ENCODE measurements at regions not wholly inside any gene's neighbourhood (a gene's known extent, or its start where the extent isn't known, plus 50 kb on each side); places are given as distances from the start of the nearest gene placed in this dataset.

DNA sequence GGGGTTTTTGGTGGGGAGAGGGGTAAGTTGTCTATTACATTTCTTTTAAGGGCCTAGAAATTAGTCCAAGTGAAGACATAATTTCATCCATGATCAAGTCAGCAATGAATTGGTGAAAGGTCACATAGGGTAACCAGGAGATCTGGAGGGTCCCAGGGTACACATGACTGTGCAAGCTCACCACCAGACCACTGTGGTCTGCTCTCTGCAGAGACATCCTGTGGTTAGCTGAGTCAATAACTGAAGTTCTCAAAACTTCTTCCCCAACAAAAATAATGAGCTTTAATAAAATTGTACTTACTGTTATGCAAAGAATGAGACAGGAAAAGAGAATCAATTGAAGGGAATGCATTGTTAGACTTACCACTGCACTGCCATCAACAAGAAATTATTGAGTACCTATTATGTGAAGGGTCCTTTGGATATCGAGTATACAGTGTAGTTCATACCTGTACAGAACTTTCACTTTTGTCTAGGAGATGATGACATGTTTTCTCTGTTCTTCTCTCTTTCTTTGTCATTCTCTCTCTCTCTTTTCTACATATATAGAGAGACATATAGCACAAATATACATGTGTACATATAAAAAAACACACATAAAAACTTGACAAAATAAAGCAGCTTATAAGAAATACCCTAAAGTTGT lies 209.8 kb downstream of the GJA1 start:
- Histone ChIP-seq H3K27ac (ENCODE audit: low read depth in 2 of 2, low read length in 1 of 2) (no peak overlapping the region), H3K27me3 (ENCODE audit: control insufficient read depth in 1 of 2, insufficient read depth in 2 of 2, low read length in 2 of 2) (no peaks in the 10 kb centered on the region), H3K4me1 (ENCODE audit: control insufficient read depth in 2 of 2, insufficient read depth in 2 of 2, low read length in 1 of 2) (no peaks in the 10 kb centered on the region), H3K4me3 (ENCODE audit: low read depth in 1 of 2, low read length in 2 of 2) (no peak overlapping the region), H3K9me3 (ENCODE audit: control insufficient read depth in 2 of 2, insufficient read depth in 1 of 2, low read depth in 1 of 2, low read length in 1 of 2) (no peaks in the 10 kb centered on the region), H3K36me3 (ENCODE audit: control insufficient read depth in 2 of 2, insufficient read depth in 2 of 2, low read length in 1 of 2) (no peaks in the 10 kb centered on the region)
- 50 to 75% methylated on average over 1 of the region's 1 CpG for WGBS, 2 donors

DNA sequence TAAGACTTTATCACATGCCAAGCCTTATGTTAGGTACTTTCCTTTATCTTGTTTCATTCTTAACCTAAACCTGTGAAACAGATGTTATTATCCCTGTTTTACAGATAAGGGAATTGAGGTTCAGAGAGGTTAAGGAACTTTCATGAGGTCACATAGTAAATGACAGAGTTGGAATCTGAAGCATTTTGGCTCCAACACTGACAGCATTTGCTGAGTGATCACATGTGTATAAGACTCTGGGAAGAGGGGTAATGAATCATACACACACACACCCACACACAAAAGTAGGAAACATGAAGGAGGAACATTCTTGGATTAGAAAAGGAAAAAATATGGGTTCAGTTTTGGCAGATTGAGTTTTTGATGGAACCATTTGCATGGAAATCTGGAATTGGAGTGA lies 212.5 kb downstream of the GJA1 start:
- Histone ChIP-seq H3K27ac (ENCODE audit: low read depth in 2 of 2, low read length in 1 of 2) (no peak overlapping the region), H3K4me3 (ENCODE audit: low read depth in 1 of 2, low read length in 2 of 2) (no peak overlapping the region), H3K36me3 (ENCODE audit: control insufficient read depth in 2 of 2, insufficient read depth in 2 of 2, low read length in 1 of 2) (no peaks in the 10 kb centered on the region), H3K9me3 (ENCODE audit: control insufficient read depth in 2 of 2, insufficient read depth in 1 of 2, low read depth in 1 of 2, low read length in 1 of 2) (no peaks in the 10 kb centered on the region), H3K4me1 (ENCODE audit: control insufficient read depth in 2 of 2, insufficient read depth in 2 of 2, low read length in 1 of 2) (no peaks in the 10 kb centered on the region), H3K27me3 (ENCODE audit: control insufficient read depth in 1 of 2, insufficient read depth in 2 of 2, low read length in 2 of 2) (no peaks in the 10 kb centered on the region)

DNA sequence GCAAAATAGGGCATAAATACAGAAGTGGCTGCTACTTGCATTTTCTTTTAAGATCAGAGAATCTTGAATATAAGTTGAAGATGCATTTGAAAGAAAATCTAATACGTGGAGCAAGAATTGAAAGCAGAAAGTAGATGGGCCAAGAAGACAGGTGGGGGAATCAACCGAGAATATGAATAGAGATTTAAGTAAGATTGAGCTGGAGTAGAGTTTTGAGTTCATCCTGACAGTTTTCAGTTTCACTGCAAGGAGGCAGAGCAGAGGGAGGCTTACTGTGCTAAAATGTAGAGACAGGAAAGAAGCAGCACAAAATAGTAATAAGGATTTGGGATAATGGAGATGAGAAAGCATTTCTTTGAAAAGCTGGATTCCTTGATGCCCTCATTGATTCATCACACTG lies 214.5 kb downstream of the GJA1 start:
- Histone ChIP-seq H3K4me3 (ENCODE audit: low read depth in 1 of 2, low read length in 2 of 2) (no peak overlapping the region), H3K36me3 (ENCODE audit: control insufficient read depth in 2 of 2, insufficient read depth in 2 of 2, low read length in 1 of 2) (no peaks in the 10 kb centered on the region), H3K9me3 (ENCODE audit: control insufficient read depth in 2 of 2, insufficient read depth in 1 of 2, low read depth in 1 of 2, low read length in 1 of 2) (no peaks in the 10 kb centered on the region), H3K27me3 (ENCODE audit: control insufficient read depth in 1 of 2, insufficient read depth in 2 of 2, low read length in 2 of 2) (no peaks in the 10 kb centered on the region), H3K27ac (ENCODE audit: low read depth in 2 of 2, low read length in 1 of 2) (no peak overlapping the region), H3K4me1 (ENCODE audit: control insufficient read depth in 2 of 2, insufficient read depth in 2 of 2, low read length in 1 of 2) (no peaks in the 10 kb centered on the region)
- WGBS, 2 donors = 87 to 94% methylated on average over 2 of the region's 2 CpGs

DNA sequence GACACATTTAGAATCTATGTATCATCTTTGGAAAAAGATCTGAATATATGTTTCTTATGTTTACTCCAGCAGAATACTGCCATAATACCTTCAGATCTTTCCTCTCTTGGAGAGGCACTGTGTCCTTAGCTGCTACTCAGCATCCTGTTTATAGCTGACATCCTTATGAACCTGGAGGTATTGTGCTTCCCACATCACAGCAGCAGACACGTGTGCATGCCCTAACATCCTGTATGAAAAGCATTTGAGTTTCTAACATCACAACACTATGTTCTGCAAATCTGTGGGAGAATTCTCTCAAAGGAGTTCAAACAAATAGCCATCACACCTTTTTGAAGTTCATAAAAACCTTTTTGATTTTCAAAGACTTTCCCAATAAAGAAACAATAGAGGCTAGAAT lies 216.0 kb downstream of the GJA1 start:
- H3K36me3 ChIP-seq (ENCODE audit: control insufficient read depth in 2 of 2, insufficient read depth in 2 of 2, low read length in 1 of 2) = no peaks in the 10 kb centered on the region
- H3K4me1 ChIP-seq (ENCODE audit: control insufficient read depth in 2 of 2, insufficient read depth in 2 of 2, low read length in 1 of 2) = no peaks in the 10 kb centered on the region
- WGBS, 2 donors = 50% methylated on average over 1 of the region's 1 CpG
- H3K27me3 ChIP-seq (ENCODE audit: control insufficient read depth in 1 of 2, insufficient read depth in 2 of 2, low read length in 2 of 2) = no peaks in the 10 kb centered on the region
- no peaks in the 10 kb centered on the region for H3K9me3 ChIP-seq (ENCODE audit: control insufficient read depth in 2 of 2, insufficient read depth in 1 of 2, low read depth in 1 of 2, low read length in 1 of 2)
- no peak overlapping the region for H3K4me3 ChIP-seq (ENCODE audit: low read depth in 1 of 2, low read length in 2 of 2)
- H3K27ac ChIP-seq (ENCODE audit: low read depth in 2 of 2, low read length in 1 of 2) = no peak overlapping the region

DNA sequence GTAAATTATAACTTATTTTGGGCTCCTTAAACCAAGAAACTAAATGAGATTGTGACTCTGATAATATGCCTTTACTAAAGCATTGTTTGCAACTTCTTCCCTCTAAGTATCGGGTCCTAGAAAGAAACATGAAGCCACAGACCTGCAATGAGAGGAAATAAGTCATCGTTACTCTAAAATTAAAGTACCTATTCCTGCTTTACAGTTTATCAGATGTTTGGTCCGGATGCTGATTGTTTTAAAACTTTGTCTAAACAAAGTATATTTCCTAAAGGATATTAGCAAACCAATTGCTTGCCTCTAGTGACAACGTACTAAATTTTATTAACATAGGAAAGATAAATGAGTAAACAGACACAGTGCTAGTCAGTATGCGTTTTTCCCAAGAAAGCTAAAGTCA lies 216.8 kb downstream of the GJA1 start:
- Histone ChIP-seq H3K27me3 (ENCODE audit: control insufficient read depth in 1 of 2, insufficient read depth in 2 of 2, low read length in 2 of 2) (no peaks in the 10 kb centered on the region), H3K27ac (ENCODE audit: low read depth in 2 of 2, low read length in 1 of 2) (no peak overlapping the region), H3K36me3 (ENCODE audit: control insufficient read depth in 2 of 2, insufficient read depth in 2 of 2, low read length in 1 of 2) (no peaks in the 10 kb centered on the region), H3K4me1 (ENCODE audit: control insufficient read depth in 2 of 2, insufficient read depth in 2 of 2, low read length in 1 of 2) (no peaks in the 10 kb centered on the region), H3K4me3 (ENCODE audit: low read depth in 1 of 2, low read length in 2 of 2) (no peak overlapping the region), H3K9me3 (ENCODE audit: control insufficient read depth in 2 of 2, insufficient read depth in 1 of 2, low read depth in 1 of 2, low read length in 1 of 2) (no peaks in the 10 kb centered on the region)
- 47 to 60% methylated on average over 5 of the region's 5 CpGs for WGBS, 2 donors

DNA sequence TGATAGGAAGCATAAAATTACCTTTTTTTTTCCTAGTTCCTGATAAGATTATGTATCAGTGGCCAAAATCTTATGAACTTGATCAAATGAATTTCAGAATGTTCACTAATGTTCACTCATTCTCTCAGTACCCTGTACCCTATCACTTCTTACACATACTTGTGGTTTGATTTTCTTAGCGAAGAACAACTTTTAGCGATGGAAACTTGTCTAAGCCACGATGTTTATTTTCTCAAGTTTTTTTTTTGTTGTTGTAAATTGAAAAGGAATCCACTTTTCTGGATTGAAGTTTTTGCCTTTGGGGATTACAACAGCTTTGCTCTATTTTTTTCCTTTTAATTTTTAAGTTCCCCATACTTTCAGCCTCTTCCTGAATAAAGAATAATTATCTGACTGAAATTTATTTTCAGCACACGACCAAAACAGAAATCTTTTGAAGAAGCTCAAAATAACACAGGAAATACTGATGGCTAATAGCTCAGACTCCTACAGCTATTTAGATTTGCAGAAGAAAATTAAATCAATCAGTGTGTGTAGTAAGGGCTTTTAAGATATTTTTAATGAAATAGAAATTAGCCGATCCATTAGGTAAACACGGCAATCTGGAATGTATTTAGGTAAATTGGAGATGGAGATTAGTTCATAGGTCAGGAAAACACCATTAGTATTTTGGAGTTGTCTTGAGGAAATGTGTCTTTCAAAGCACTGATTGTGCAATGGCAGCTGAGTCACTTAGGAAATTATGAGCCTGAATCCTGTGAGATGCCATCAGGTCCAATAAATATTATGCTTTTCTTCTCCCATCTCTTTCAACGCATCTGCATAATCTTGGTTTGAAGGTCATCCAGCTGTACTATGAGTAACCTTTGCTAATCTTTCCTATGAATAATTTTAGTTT lies 217.5 kb downstream of the GJA1 start:
- no peaks in the 10 kb centered on the region for H3K27me3 ChIP-seq (ENCODE audit: control insufficient read depth in 1 of 2, insufficient read depth in 2 of 2, low read length in 2 of 2)
- no peaks in the 10 kb centered on the region for H3K4me1 ChIP-seq (ENCODE audit: control insufficient read depth in 2 of 2, insufficient read depth in 2 of 2, low read length in 1 of 2)
- H3K9me3 ChIP-seq (ENCODE audit: control insufficient read depth in 2 of 2, insufficient read depth in 1 of 2, low read depth in 1 of 2, low read length in 1 of 2) = no peaks in the 10 kb centered on the region
- H3K27ac ChIP-seq (ENCODE audit: low read depth in 2 of 2, low read length in 1 of 2) = no peak overlapping the region
- H3K4me3 ChIP-seq (ENCODE audit: low read depth in 1 of 2, low read length in 2 of 2) = no peak overlapping the region
- WGBS, 2 donors = 52 to 53% methylated on average over 7 of the region's 7 CpGs
- no peaks in the 10 kb centered on the region for H3K36me3 ChIP-seq (ENCODE audit: control insufficient read depth in 2 of 2, insufficient read depth in 2 of 2, low read length in 1 of 2)

DNA sequence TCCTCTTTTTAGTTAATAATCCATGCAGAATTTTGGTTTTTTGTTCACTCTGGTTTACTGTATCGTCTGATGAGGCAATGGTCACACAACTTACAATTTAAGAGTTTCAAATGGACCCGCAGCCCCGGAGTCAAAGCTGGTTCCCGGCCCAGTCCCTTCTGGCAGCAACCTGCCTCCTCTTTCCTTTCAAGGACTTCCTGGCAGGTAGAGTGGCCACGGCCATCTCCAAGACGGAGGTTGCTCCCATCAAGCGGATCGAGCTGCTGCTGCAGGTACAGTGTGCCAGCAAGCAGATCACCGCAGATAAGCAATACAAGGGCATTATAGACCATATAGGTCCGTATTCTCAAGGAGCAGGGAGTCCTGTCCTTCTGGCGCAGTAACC lies 218.2 kb downstream of the GJA1 start:
- Histone ChIP-seq H3K27ac (ENCODE audit: low read depth in 2 of 2, low read length in 1 of 2) (no peak overlapping the region), H3K4me1 (ENCODE audit: control insufficient read depth in 2 of 2, insufficient read depth in 2 of 2, low read length in 1 of 2) (no peaks in the 10 kb centered on the region), H3K36me3 (ENCODE audit: control insufficient read depth in 2 of 2, insufficient read depth in 2 of 2, low read length in 1 of 2) (no peaks in the 10 kb centered on the region), H3K9me3 (ENCODE audit: control insufficient read depth in 2 of 2, insufficient read depth in 1 of 2, low read depth in 1 of 2, low read length in 1 of 2) (no peaks in the 10 kb centered on the region), H3K27me3 (ENCODE audit: control insufficient read depth in 1 of 2, insufficient read depth in 2 of 2, low read length in 2 of 2) (no peaks in the 10 kb centered on the region), H3K4me3 (ENCODE audit: low read depth in 1 of 2, low read length in 2 of 2) (no peak overlapping the region)
- 87 to 92% methylated on average over 11 of the region's 11 CpGs for WGBS, 2 donors

DNA sequence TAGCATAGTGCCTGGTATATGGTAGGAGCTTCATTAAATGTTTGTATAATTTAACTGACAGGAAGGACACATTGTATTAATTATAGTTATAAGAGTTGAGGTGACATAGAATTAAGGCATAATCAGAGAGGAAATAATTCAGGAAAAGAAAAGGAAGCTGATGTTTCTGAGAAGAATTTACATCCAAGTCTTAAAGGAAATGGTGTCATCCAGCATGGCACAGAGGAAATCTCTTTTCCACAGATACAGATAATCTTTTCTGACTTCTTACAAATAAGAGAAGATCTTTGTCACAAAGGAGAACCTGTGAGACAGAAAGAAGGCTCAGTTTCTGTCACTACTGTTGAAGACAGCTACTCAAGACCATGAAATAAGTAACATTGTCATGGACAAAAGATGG lies 222.5 kb downstream of the GJA1 start:
- no peaks in the 10 kb centered on the region for H3K4me1 ChIP-seq (ENCODE audit: control insufficient read depth in 2 of 2, insufficient read depth in 2 of 2, low read length in 1 of 2)
- no peaks in the 10 kb centered on the region for H3K9me3 ChIP-seq (ENCODE audit: control insufficient read depth in 2 of 2, insufficient read depth in 1 of 2, low read depth in 1 of 2, low read length in 1 of 2)
- H3K4me3 ChIP-seq (ENCODE audit: low read depth in 1 of 2, low read length in 2 of 2) = no peak overlapping the region
- no peak overlapping the region for H3K27ac ChIP-seq (ENCODE audit: low read depth in 2 of 2, low read length in 1 of 2)
- no peaks in the 10 kb centered on the region for H3K36me3 ChIP-seq (ENCODE audit: control insufficient read depth in 2 of 2, insufficient read depth in 2 of 2, low read length in 1 of 2)
- H3K27me3 ChIP-seq (ENCODE audit: control insufficient read depth in 1 of 2, insufficient read depth in 2 of 2, low read length in 2 of 2) = no peaks in the 10 kb centered on the region

DNA sequence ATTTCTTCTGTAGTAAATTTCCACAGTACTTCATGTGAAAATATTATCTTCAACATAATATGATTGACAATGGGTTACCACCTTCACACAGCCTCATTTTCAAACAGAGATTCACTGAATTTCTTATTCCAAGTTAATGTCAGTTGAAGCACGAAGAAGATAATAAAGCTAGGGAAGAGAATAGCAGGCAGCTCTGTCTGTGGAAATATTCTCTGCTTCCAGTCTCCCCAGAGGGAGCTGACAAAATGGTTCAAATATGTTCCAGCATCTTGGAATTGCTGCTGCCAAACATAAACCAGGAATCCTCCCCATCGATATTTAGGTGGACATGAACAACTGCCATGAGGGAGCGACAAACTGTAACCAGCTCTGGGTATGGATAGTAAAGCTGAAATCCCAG lies 224.8 kb downstream of the GJA1 start:
- Histone ChIP-seq H3K4me3 (ENCODE audit: low read depth in 1 of 2, low read length in 2 of 2) (no peak overlapping the region), H3K4me1 (ENCODE audit: control insufficient read depth in 2 of 2, insufficient read depth in 2 of 2, low read length in 1 of 2) (no peaks in the 10 kb centered on the region), H3K9me3 (ENCODE audit: control insufficient read depth in 2 of 2, insufficient read depth in 1 of 2, low read depth in 1 of 2, low read length in 1 of 2) (no peaks in the 10 kb centered on the region), H3K36me3 (ENCODE audit: control insufficient read depth in 2 of 2, insufficient read depth in 2 of 2, low read length in 1 of 2) (no peaks in the 10 kb centered on the region), H3K27ac (ENCODE audit: low read depth in 2 of 2, low read length in 1 of 2) (no peak overlapping the region), H3K27me3 (ENCODE audit: control insufficient read depth in 1 of 2, insufficient read depth in 2 of 2, low read length in 2 of 2) (no peaks in the 10 kb centered on the region)
- 76 to 86% methylated on average over 3 of the region's 3 CpGs for WGBS, 2 donors

DNA sequence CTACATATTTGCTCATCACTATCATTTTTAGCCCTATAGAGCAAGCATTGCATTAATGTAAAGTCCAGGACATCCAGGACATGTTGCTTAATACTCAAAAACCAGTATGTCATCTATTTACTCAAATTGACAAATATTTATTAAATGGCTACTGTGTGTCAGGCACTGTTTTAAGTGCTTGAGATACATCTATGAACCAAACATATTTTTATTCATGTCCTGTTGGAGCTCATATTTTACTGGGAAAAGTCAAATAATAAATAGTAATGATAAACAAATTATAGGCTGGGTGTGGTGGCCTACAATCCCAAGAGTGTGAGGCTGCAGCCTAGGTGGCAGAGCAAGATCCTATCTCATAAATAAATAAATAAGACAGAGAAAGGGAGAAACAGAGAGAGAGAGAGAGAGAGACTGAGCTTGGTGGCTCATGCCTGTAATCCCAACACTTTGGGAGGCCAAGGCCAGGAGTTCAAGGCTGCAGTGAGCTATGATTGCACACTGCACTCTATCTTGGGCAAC lies 227.9 kb downstream of the GJA1 start:
- no peaks in the 10 kb centered on the region for H3K9me3 ChIP-seq (ENCODE audit: control insufficient read depth in 2 of 2, insufficient read depth in 1 of 2, low read depth in 1 of 2, low read length in 1 of 2)
- H3K36me3 ChIP-seq (ENCODE audit: control insufficient read depth in 2 of 2, insufficient read depth in 2 of 2, low read length in 1 of 2) = no peaks in the 10 kb centered on the region
- H3K27me3 ChIP-seq (ENCODE audit: control insufficient read depth in 1 of 2, insufficient read depth in 2 of 2, low read length in 2 of 2) = no peaks in the 10 kb centered on the region
- H3K27ac ChIP-seq (ENCODE audit: low read depth in 2 of 2, low read length in 1 of 2) = no peak overlapping the region
- H3K4me1 ChIP-seq (ENCODE audit: control insufficient read depth in 2 of 2, insufficient read depth in 2 of 2, low read length in 1 of 2) = no peaks in the 10 kb centered on the region
- H3K4me3 ChIP-seq (ENCODE audit: low read depth in 1 of 2, low read length in 2 of 2) = no peak overlapping the region

Measured in esophagus (tissue), 2 donors.